Endothelial cell of umbilical vein (primary cell): ENCODE measurements at regions not wholly inside any gene's neighbourhood (a gene's known extent, or its start where the extent isn't known, plus 50 kb on each side); places are given as distances from the start of the nearest gene placed in this dataset.

Source experiments
- BruUV-seq: library from RNA; stranded (reverse); fragments of 400-500 nt; replicated peaks from 2 replicates; lab custom pipeline; 2021; lab: Mats Ljungman, UMichigan
- CTCF ChIA-PET: fragments of 300-600, 350-600 bp; sonication (Branson Sonifier 250); formaldehyde crosslinking; loops from one replicate; lab custom pipeline; 2021; ENCODE audit warnings: antibody characterized with exemption, inconsistent platforms; lab: Charles Lee
- POLR2A ChIA-PET: fragments of 300-600, 350-600 bp; sonication (Branson Sonifier 250); formaldehyde crosslinking; loops from one replicate; lab custom pipeline; 2021; ENCODE audit warnings: antibody characterized with exemption, inconsistent platforms; lab: Charles Lee
- DNase-seq: peaks from one replicate; pipeline ENCODE4 v3.0.0-alpha.2; 2011; ENCODE audit warnings: low read depth, low spot score
- FAIRE-seq: peaks from 2 replicates; lab custom pipeline; 2011; peaks lifted over from hg19 to GRCh38; lab: Jason Lieb, UNC
- H2AFZ ChIP-seq: 2 replicates; pipeline ENCODE4 v1.6.0; 2012; ENCODE audit warnings: low read depth, low read length, control low read depth, inconsistent platforms
- H3K27ac ChIP-seq: 2 replicates; pipeline ENCODE4 v1.5.1; 2011; ENCODE audit warnings: low read depth, mild to moderate bottlenecking, control low read depth, low read length, moderate library complexity; ENCODE audit not compliant: insufficient read depth
- H3K27me3 ChIP-seq, 2 experiments: 2 replicates each; pipeline versions ENCODE4 v1.6.0 to v1.6.1; 2011; ENCODE audit warnings: low read length in 2 of 2, mixed read lengths in 1 of 2; ENCODE audit not compliant: control insufficient read depth in 2 of 2, insufficient read depth in 2 of 2
- H3K36me3 ChIP-seq, 2 experiments: 2 replicates in 1 of 2; 3 replicates in 1 of 2; pipeline ENCODE4 v1.5.1; 2011; ENCODE audit warnings: low read length in 2 of 2, mild to moderate bottlenecking in 1 of 2, moderate library complexity in 1 of 2; ENCODE audit not compliant: control insufficient read depth in 2 of 2, insufficient read depth in 2 of 2; ENCODE audit errors: extremely low read depth in 1 of 2
- H3K4me1 ChIP-seq: 3 replicates; pipeline ENCODE4 v1.5.1; 2011; ENCODE audit warnings: mild to moderate bottlenecking, low read length; ENCODE audit not compliant: control insufficient read depth, insufficient read depth; ENCODE audit errors: extremely low read depth
- H3K4me2 ChIP-seq: 2 replicates; pipeline ENCODE4 v1.6.1; 2011; ENCODE audit warnings: low read length, control low read depth, mixed read lengths; ENCODE audit not compliant: insufficient read depth
- H3K4me3 ChIP-seq, 3 experiments: fragments of 200-600 bp in 1 of 3; sonication (generic), shearing (Covaris generic) in 1 of 3; replicated peaks in 1 of 3; 2 replicates each; pipeline ENCODE4 v1.5.1; 2011 to 2016; ENCODE audit warnings: control low read depth in 3 of 3, low read length in 3 of 3, mild to moderate bottlenecking in 2 of 3, inconsistent platforms in 1 of 3, low read depth in 1 of 3, moderate library complexity in 1 of 3; ENCODE audit not compliant: insufficient read depth in 1 of 3
- H3K79me2 ChIP-seq: 2 replicates; pipeline ENCODE4 v1.6.0; 2012; ENCODE audit warnings: low read length, inconsistent platforms; ENCODE audit not compliant: control insufficient read depth, insufficient read depth
- H3K9ac ChIP-seq: replicated peaks from 2 replicates; pipeline ENCODE3; 2011; ENCODE audit warnings: low read length, control low read depth; ENCODE audit not compliant: insufficient read depth; ENCODE audit errors: extremely low read depth
- H3K9me1 ChIP-seq: replicated peaks from 3 replicates; pipeline ENCODE4 v1.6.0; 2011; ENCODE audit warnings: mild to moderate bottlenecking, low read length; ENCODE audit not compliant: control insufficient read depth, insufficient read depth; ENCODE audit errors: extremely low read depth
- H3K9me3 ChIP-seq: replicated peaks from 2 replicates; pipeline ENCODE4 v1.5.1; 2012; ENCODE audit warnings: low read length, inconsistent platforms; ENCODE audit not compliant: control insufficient read depth, insufficient read depth
- H4K20me1 ChIP-seq: replicated peaks from 2 replicates; pipeline ENCODE3; 2011; ENCODE audit warnings: mild to moderate bottlenecking, low read length; ENCODE audit not compliant: control insufficient read depth, insufficient read depth; ENCODE audit errors: extremely low read depth
- EZH2 ChIP-seq: IDR thresholded peaks from 2 replicates; pipeline ENCODE4 v1.6.1; 2012; ENCODE audit warnings: borderline replicate concordance, low read depth, mild to moderate bottlenecking, moderate library complexity, low read length, inconsistent platforms; ENCODE audit not compliant: severe bottlenecking
- FOS ChIP-seq: IDR thresholded peaks from 2 replicates; pipeline ENCODE4 v1.6.1; 2011; ENCODE audit warnings: mild to moderate bottlenecking, low read length, moderate library complexity, borderline replicate concordance; ENCODE audit not compliant: insufficient read depth
- GATA2 ChIP-seq: IDR thresholded peaks from 2 replicates; pipeline ENCODE4 v1.7.0; 2011; ENCODE audit warnings: low read depth, mild to moderate bottlenecking, moderate library complexity, mixed read lengths, low read length; ENCODE audit not compliant: insufficient read length, insufficient read depth
- JUN ChIP-seq: IDR thresholded peaks from 2 replicates; pipeline ENCODE4 v1.6.1; 2011; ENCODE audit warnings: borderline replicate concordance, low read depth; ENCODE audit not compliant: insufficient read length, insufficient read depth
- MYC ChIP-seq: IDR thresholded peaks from one replicate; pipeline ENCODE4 v1.6.1; 2011; ENCODE audit warnings: mild to moderate bottlenecking, low read depth, low read length
- POLR2A ChIP-seq: IDR thresholded peaks from 2 replicates; pipeline ENCODE4 v1.6.1; 2012; ENCODE audit warnings: low read depth, mild to moderate bottlenecking, control low read depth, low read length
- POLR2AphosphoS5 ChIP-seq: IDR thresholded peaks from 2 replicates; pipeline ENCODE4 v1.6.1; 2012; ENCODE audit warnings: low read depth, mild to moderate bottlenecking, control low read depth, low read length, moderate library complexity; ENCODE audit not compliant: insufficient read depth
- dilution Hi-C: fragments of 300-500 bp; cut with MboI; formaldehyde crosslinking; loops from one replicate; pipeline ENCODE4 v1.15.0; 2019; ENCODE audit warnings: low sequenced_read_pairs; ENCODE audit not compliant: extremely low pct_ligation_motif_present
- intact Hi-C: fragments of 100-400 bp; cut with micrococcal nuclease; formaldehyde crosslinking; loops from one replicate; pipeline ENCODE4 v1.10.0; 2022
- TF ChIP-seq, protein P1 (sequence below), 2 donors: IDR thresholded peaks; 1 replicate in 1 of 2; 2 replicates in 1 of 2; pipeline ENCODE4 v1.5.1; 2011; ENCODE audit warnings: low read length in 2 of 2, mild to moderate bottlenecking in 2 of 2, moderate library complexity in 2 of 2, control low read depth in 1 of 2, inconsistent platforms in 1 of 2, low read depth in 1 of 2; ENCODE audit not compliant: insufficient read depth in 1 of 2; ENCODE audit errors: extremely low read depth in 1 of 2
- TF ChIP-seq, protein P2 (sequence below): IDR thresholded peaks from 2 replicates; pipeline ENCODE4 v1.6.1; 2011; ENCODE audit not compliant: insufficient read depth, insufficient read length

DNA sequence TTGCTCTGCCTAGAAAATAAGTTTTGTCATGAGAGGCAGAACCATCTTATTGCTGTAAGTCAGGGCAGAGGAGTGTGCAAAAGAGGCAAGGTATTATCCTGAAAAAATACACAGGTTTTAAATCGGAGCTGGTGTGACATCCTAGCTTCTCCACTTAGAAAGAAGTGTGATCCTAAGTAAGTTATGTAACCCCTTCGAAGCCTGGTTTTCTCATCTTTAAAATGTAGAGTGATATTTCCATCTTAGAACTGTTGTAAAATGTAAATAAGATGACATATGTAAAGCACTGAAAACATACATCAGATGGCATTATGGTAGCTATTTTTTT, 65.1 kb downstream of the IER5 start:
- H3K4me3 ChIP-seq: no peak overlapping the region
- peaks cover 8% of the 10 kb centered on the region for H3K4me1 ChIP-seq
- no peaks in the 10 kb centered on the region for H4K20me1 ChIP-seq
- no peak for TF ChIP-seq EZH2
- TF ChIP-seq, protein P1, sequence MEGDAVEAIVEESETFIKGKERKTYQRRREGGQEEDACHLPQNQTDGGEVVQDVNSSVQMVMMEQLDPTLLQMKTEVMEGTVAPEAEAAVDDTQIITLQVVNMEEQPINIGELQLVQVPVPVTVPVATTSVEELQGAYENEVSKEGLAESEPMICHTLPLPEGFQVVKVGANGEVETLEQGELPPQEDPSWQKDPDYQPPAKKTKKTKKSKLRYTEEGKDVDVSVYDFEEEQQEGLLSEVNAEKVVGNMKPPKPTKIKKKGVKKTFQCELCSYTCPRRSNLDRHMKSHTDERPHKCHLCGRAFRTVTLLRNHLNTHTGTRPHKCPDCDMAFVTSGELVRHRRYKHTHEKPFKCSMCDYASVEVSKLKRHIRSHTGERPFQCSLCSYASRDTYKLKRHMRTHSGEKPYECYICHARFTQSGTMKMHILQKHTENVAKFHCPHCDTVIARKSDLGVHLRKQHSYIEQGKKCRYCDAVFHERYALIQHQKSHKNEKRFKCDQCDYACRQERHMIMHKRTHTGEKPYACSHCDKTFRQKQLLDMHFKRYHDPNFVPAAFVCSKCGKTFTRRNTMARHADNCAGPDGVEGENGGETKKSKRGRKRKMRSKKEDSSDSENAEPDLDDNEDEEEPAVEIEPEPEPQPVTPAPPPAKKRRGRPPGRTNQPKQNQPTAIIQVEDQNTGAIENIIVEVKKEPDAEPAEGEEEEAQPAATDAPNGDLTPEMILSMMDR (IDR thresholded peaks at IDR 0.05; ENCODE audit: extremely low read depth in 1 of 2, insufficient read depth in 1 of 2, low read depth in 1 of 2, low read length in 2 of 2): no peak
- BruUV-seq: no TSS peak
- ChIA-PET POLR2A (interaction anchor here (1.6 to 2.1 kb wide), 2 partner anchors 63 to 65 kb away, joined by 7 to 20 read pairs; partner anchors contain the start of gene IER5), CTCF (interaction anchor here (0.6 to 4.6 kb wide), 13 partner anchors 10 to 272 kb away, joined by 3 to 40 read pairs (median 4); partner anchors contain the start of gene IER5)
- DNase-seq: no peak
- no peaks in the 10 kb centered on the region for H3K9me3 ChIP-seq
- H3K36me3 ChIP-seq: no peaks in the 10 kb centered on the region
- H3K4me2 ChIP-seq: no peak overlapping the region
- intact Hi-C loops (loop anchor here (1.0 kb wide), 2 partner anchors 13 to 131 kb away; partner anchors contain the start of gene STX6), dilution Hi-C loops (no loop called here)
- H3K27ac ChIP-seq: no peak overlapping the region
- no peaks in the 10 kb centered on the region for H3K9me1 ChIP-seq
- H2AFZ ChIP-seq: no peak overlapping the region
- H3K27me3 ChIP-seq: no peaks in the 10 kb centered on the region
- no peak overlapping the region for H3K9ac ChIP-seq
- no peaks in the 10 kb centered on the region for H3K79me2 ChIP-seq
- FAIRE-seq: no peak

DNA sequence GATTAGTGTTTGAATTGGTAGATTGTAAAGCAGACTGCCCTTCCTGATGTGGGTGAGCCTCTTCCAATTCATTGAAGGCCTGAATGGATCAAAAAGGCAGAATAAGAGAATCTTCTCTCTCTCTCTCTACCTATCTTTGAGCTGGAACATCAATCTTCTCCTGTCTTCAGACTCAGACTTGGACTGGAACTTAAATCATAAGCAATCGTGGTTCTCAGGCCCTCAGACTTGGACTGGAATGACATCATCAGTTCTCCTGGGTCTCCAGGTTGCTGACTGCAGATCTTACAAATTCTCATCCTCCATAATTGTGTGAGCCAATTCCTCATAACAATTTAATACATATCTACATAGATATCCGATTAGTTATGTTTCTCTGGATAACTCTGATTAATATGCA, 66.8 kb downstream of the IER5 start:
- H3K36me3 ChIP-seq: no peaks in the 10 kb centered on the region
- no peaks in the 10 kb centered on the region for H4K20me1 ChIP-seq
- dilution Hi-C loops (no loop called here), intact Hi-C loops (no loop called here)
- no peak for TF ChIP-seq POLR2A
- TF ChIP-seq JUN: no peak
- no peak for TF ChIP-seq EZH2
- TF ChIP-seq POLR2AphosphoS5: no peak
- no peak for TF ChIP-seq GATA2
- TF ChIP-seq, protein P1 (IDR thresholded peaks at IDR 0.05; ENCODE audit: extremely low read depth in 1 of 2, insufficient read depth in 1 of 2, low read depth in 1 of 2, low read length in 2 of 2): no peak
- TF ChIP-seq FOS: no peak
- TF ChIP-seq, protein P2, sequence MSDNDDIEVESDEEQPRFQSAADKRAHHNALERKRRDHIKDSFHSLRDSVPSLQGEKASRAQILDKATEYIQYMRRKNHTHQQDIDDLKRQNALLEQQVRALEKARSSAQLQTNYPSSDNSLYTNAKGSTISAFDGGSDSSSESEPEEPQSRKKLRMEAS: no peak
- TF ChIP-seq MYC: no peak
- no peaks in the 10 kb centered on the region for H3K79me2 ChIP-seq
- no peak overlapping the region for H3K4me3 ChIP-seq
- no peak overlapping the region for H2AFZ ChIP-seq
- no peaks in the 10 kb centered on the region for H3K9me1 ChIP-seq
- H3K4me2 ChIP-seq: no peak overlapping the region
- peaks cover 21% of the 10 kb centered on the region for H3K4me1 ChIP-seq
- FAIRE-seq (no peak), DNase-seq (no peak)
- H3K9ac ChIP-seq: no peak overlapping the region
- CTCF ChIA-PET: interaction anchor here (1.5 to 4.6 kb wide), 2 partner anchors 13 to 65 kb away, joined by 4 to 40 read pairs; no protein-coding TSS in a partner anchor
- POLR2A ChIA-PET: no interaction called here
- no peaks in the 10 kb centered on the region for H3K9me3 ChIP-seq
- BruUV-seq: no TSS peak
- H3K27me3 ChIP-seq: no peaks in the 10 kb centered on the region
- no peak overlapping the region for H3K27ac ChIP-seq
